ENCODE measurements at regions not wholly inside any gene's neighbourhood (a gene's known extent, or its start where the extent isn't known, plus 50 kb on each side); places are given as distances from the start of the nearest gene placed in this dataset.

DNA sequence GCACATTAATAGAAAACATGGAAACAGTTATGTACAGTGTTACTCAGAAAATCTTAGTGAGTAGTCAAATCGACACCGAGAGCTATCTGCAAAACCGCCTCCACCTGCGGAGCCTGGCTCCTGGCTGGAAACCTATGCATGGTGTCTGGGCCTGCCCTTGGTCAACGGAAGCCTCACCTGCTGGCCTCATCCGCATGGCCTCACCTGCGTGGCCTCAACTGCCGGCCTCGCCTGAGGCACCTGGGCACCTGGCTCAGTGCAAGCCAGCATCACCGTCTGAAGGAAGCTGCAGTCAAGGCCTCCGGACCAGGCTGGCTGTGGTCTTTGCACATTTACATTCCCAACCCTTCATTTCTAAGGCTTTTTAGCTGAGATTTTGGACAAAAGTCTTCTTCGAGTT is 352.1 kb downstream of the POM121L12 start:
- no peaks in the 10 kb centered on the region for H3K27me3 ChIP-seq (ENCODE audit: insufficient read depth, low read length)
- ChIA-PET POLR2A (ENCODE audit: partially characterized antibody) (no interaction called here), CTCF (ENCODE audit: partially characterized antibody) (no interaction called here)
- Mint-ChIP-seq H3K36me3 (no peaks in the 10 kb centered on the region), H3K9me3 (peaks cover 7 to 31% (median 16%) of the 10 kb centered on the region in 8 donors), H3K27me3 (no peaks in the 10 kb centered on the region), H3K27ac (no peak overlapping the region), H3K4me1 (no peaks in the 10 kb centered on the region), H3K4me3 (no peak overlapping the region)
- no peak overlapping the region for H3K27ac ChIP-seq (ENCODE audit: low read depth, low read length)
- H3K9me3 ChIP-seq (ENCODE audit: control insufficient read depth in 1 of 2, low read length in 2 of 2) = peaks cover 0 to 8% of the 10 kb centered on the region in 2 donors
- intact Hi-C loops (cut with micrococcal nuclease) = no loop called here
- H3K4me1 ChIP-seq (ENCODE audit: insufficient read depth, low read length) = no peaks in the 10 kb centered on the region
- DNase-seq = no peak
- H3K36me3 ChIP-seq (ENCODE audit: insufficient read depth, low read length) = no peaks in the 10 kb centered on the region
- H3K4me3 ChIP-seq (ENCODE audit: low read length in 2 of 2) = no peak overlapping the region

DNA sequence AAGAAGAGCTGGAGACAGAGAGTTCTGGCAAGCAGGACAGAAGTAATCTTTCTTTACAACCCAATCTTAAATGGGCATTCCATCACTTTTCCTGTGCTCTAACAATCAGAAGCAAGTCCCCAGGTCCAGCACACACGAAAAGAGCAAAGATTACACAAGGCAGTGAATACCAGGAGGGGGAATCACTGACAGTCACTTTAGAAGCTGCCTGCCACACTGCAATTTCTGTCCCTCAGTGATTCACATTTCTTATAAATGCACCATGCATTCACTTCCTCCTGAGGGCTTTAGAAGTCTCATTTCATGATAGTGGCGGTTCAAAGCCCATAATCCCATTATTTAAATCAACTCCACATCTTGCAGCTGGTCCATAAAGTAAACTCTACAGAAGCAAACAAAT is 362.5 kb downstream of the POM121L12 start:
- H3K4me1 Mint-ChIP-seq = no peaks in the 10 kb centered on the region
- ChIA-PET POLR2A (ENCODE audit: partially characterized antibody) (no interaction called here), CTCF (ENCODE audit: partially characterized antibody) (no interaction called here)
- Histone ChIP-seq H3K27me3 (ENCODE audit: insufficient read depth, low read length) (no peaks in the 10 kb centered on the region), H3K36me3 (ENCODE audit: insufficient read depth, low read length) (no peaks in the 10 kb centered on the region), H3K27ac (ENCODE audit: low read depth, low read length) (no peak overlapping the region), H3K4me3 (ENCODE audit: low read length in 2 of 2) (no peak overlapping the region), H3K4me1 (ENCODE audit: insufficient read depth, low read length) (no peaks in the 10 kb centered on the region), H3K9me3 (ENCODE audit: control insufficient read depth in 1 of 2, low read length in 2 of 2) (no peaks in the 10 kb centered on the region)
- H3K27ac Mint-ChIP-seq = no peak overlapping the region
- H3K27me3 Mint-ChIP-seq = no peaks in the 10 kb centered on the region
- DNase-seq = no peak
- intact Hi-C loops (cut with micrococcal nuclease) = no loop called here
- H3K36me3 Mint-ChIP-seq = no peaks in the 10 kb centered on the region
- H3K4me3 Mint-ChIP-seq = no peak overlapping the region
- H3K9me3 Mint-ChIP-seq = peaks cover 2 to 32% (median 13%) of the 10 kb centered on the region in 8 donors

DNA sequence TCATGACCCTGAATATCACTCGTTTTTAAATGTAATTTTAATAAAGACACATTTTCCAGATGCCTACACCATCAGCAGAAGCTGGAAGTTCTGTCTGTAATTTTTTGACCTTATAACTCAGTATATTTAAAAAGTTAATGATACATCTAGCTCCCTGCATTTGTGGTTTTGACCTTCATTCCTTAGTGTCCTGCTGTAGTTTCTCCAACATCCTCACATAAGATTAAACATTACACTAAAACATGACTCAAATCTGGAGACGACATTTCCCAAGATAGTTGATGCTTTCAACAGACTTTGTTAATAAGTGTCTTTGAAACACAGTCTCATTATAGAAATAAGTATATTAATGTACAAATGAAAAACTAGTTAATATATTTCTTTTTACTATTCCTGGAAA is 363.1 kb downstream of the POM121L12 start:
- no peak overlapping the region for H3K27ac ChIP-seq (ENCODE audit: low read depth, low read length)
- ChIA-PET CTCF (ENCODE audit: partially characterized antibody) (no interaction called here), POLR2A (ENCODE audit: partially characterized antibody) (no interaction called here)
- H3K4me1 Mint-ChIP-seq = no peaks in the 10 kb centered on the region
- DNase-seq = no peak
- H3K4me3 Mint-ChIP-seq = no peak overlapping the region
- H3K9me3 ChIP-seq (ENCODE audit: control insufficient read depth in 1 of 2, low read length in 2 of 2) = no peaks in the 10 kb centered on the region
- intact Hi-C loops (cut with micrococcal nuclease) = no loop called here
- no peak overlapping the region for H3K27ac Mint-ChIP-seq
- peaks cover 2 to 35% (median 13%) of the 10 kb centered on the region in 8 donors for H3K9me3 Mint-ChIP-seq
- H3K4me3 ChIP-seq (ENCODE audit: low read length in 2 of 2) = no peak overlapping the region
- H3K27me3 Mint-ChIP-seq = no peaks in the 10 kb centered on the region
- no peaks in the 10 kb centered on the region for H3K36me3 Mint-ChIP-seq
- no peaks in the 10 kb centered on the region for H3K36me3 ChIP-seq (ENCODE audit: insufficient read depth, low read length)
- H3K4me1 ChIP-seq (ENCODE audit: insufficient read depth, low read length) = no peaks in the 10 kb centered on the region
- H3K27me3 ChIP-seq (ENCODE audit: insufficient read depth, low read length) = no peaks in the 10 kb centered on the region

DNA sequence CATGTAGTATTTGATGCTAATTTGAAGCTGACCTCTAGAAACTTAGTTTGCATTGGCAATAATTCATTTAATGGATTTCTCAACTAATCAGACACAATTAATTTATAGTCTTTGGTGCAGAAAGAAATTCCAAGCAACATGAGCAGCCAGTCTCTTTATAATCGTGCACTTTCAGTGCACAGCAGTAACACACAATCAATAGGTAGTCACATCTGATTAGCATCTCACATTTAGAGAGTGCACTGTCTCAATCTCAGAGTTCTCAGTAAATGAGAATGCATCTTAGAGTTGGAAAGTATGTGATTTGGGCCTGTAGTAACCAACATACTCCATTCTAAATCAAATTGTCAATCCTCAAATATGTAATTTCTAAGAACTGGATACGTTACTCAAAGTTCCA is 377.6 kb downstream of the POM121L12 start:
- Histone ChIP-seq H3K36me3 (ENCODE audit: insufficient read depth, low read length) (no peaks in the 10 kb centered on the region), H3K4me1 (ENCODE audit: insufficient read depth, low read length) (no peaks in the 10 kb centered on the region), H3K27me3 (ENCODE audit: insufficient read depth, low read length) (no peaks in the 10 kb centered on the region), H3K9me3 (ENCODE audit: control insufficient read depth in 1 of 2, low read length in 2 of 2) (no peaks in the 10 kb centered on the region), H3K4me3 (ENCODE audit: low read length in 2 of 2) (no peak overlapping the region), H3K27ac (ENCODE audit: low read depth, low read length) (no peak overlapping the region)
- H3K9me3 Mint-ChIP-seq = peaks cover 11 to 48% (median 33%) of the 10 kb centered on the region in 8 donors
- ChIA-PET POLR2A (ENCODE audit: partially characterized antibody) (no interaction called here), CTCF (ENCODE audit: partially characterized antibody) (no interaction called here)
- H3K27ac Mint-ChIP-seq = no peak overlapping the region
- no peaks in the 10 kb centered on the region for H3K4me1 Mint-ChIP-seq
- DNase-seq = no peak
- no peaks in the 10 kb centered on the region for H3K27me3 Mint-ChIP-seq
- H3K4me3 Mint-ChIP-seq = no peak overlapping the region
- H3K36me3 Mint-ChIP-seq = no peaks in the 10 kb centered on the region
- intact Hi-C loops (cut with micrococcal nuclease) = no loop called here

DNA sequence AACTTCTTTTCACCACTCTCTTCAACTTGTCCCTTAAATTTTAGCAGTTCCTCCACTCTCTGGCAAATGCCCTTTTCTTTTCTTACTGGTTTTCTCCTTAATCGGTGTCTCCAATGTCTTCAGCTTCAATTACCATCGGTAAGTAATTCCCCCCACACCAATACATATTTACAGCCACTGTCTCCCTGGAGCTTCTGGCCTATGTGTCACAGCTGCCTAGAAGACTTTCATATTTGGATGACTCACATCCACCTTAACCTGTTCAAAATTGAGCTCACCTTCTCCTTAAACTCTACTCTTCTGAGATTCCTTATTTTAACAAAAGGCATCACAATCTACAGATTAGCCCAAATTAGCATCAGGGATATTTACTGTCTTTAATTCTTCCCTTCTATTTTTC is 380.4 kb downstream of the POM121L12 start:
- Histone ChIP-seq H3K27ac (ENCODE audit: low read depth, low read length) (no peak overlapping the region), H3K4me1 (ENCODE audit: insufficient read depth, low read length) (no peaks in the 10 kb centered on the region), H3K36me3 (ENCODE audit: insufficient read depth, low read length) (no peaks in the 10 kb centered on the region), H3K4me3 (ENCODE audit: low read length in 2 of 2) (no peak overlapping the region), H3K27me3 (ENCODE audit: insufficient read depth, low read length) (no peaks in the 10 kb centered on the region), H3K9me3 (ENCODE audit: control insufficient read depth in 1 of 2, low read length in 2 of 2) (no peaks in the 10 kb centered on the region)
- no peaks in the 10 kb centered on the region for H3K27me3 Mint-ChIP-seq
- ChIA-PET POLR2A (ENCODE audit: partially characterized antibody) (no interaction called here), CTCF (ENCODE audit: partially characterized antibody) (no interaction called here)
- H3K9me3 Mint-ChIP-seq = peaks cover 11 to 67% (median 38%) of the 10 kb centered on the region in 8 donors
- intact Hi-C loops (cut with micrococcal nuclease) = no loop called here
- DNase-seq = no peak
- no peak overlapping the region for H3K4me3 Mint-ChIP-seq
- no peaks in the 10 kb centered on the region for H3K4me1 Mint-ChIP-seq
- no peak overlapping the region for H3K27ac Mint-ChIP-seq
- no peaks in the 10 kb centered on the region for H3K36me3 Mint-ChIP-seq

DNA sequence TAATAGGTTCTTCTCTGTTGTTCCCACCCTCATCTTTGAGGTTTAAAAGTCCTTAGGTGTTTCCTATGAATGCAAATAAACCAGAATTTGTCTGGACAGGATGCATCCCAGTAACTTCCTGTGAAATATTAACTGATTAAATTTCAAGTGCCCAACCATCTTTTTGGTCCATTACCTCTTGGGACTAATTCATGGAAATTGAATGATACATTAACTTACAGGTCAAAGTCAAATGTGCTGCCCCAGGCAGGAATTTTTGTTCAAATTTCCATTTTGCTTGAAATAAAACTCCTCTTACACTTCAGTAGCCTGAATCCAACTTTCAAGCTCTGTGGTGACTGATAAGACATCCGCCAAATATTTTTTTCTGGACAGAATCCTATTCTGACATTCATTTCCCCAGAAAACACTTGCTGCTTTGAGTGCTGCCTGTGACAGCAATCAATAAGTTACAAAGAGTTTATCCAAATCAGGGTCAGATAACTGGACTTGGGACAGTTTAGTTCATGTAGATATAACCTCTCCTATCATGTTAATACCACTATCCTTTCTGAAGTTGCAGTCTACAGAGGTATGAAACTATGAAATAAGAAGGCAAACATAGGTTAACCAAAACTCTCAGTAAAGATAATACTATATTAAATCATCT is 383.5 kb downstream of the POM121L12 start:
- DNase-seq = no peak
- Mint-ChIP-seq H3K4me3 (no peak overlapping the region), H3K27me3 (no peaks in the 10 kb centered on the region), H3K27ac (no peak overlapping the region), H3K9me3 (peaks cover 4 to 63% (median 32%) of the 10 kb centered on the region in 8 donors), H3K36me3 (no peaks in the 10 kb centered on the region), H3K4me1 (no peaks in the 10 kb centered on the region)
- Histone ChIP-seq H3K4me3 (ENCODE audit: low read length in 2 of 2) (no peak overlapping the region), H3K36me3 (ENCODE audit: insufficient read depth, low read length) (no peaks in the 10 kb centered on the region), H3K9me3 (ENCODE audit: control insufficient read depth in 1 of 2, low read length in 2 of 2) (no peaks in the 10 kb centered on the region), H3K27me3 (ENCODE audit: insufficient read depth, low read length) (no peaks in the 10 kb centered on the region), H3K4me1 (ENCODE audit: insufficient read depth, low read length) (no peaks in the 10 kb centered on the region), H3K27ac (ENCODE audit: low read depth, low read length) (no peak overlapping the region)
- POLR2A ChIA-PET (ENCODE audit: partially characterized antibody) = no interaction called here
- CTCF ChIA-PET (ENCODE audit: partially characterized antibody) = no interaction called here
- intact Hi-C loops (cut with micrococcal nuclease) = no loop called here

DNA sequence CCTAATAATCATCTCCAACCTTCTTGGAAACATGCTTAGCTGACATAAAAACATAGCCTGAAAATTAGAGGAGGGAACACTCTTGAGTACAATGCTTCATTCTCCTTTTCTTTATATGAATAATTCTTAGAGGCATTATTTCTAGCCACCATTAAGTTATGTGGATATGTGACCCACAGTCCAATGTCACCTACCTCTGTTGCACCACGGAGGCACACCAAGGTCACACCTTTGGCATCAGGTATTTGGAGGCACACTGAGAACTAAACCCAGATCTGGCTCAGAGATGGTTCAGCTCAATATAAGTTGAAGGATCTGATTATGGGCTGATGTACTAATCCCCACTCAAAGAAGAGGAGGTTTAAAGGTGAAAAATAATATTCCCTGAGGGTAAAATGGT is 385.1 kb downstream of the POM121L12 start:
- DNase-seq = no peak
- no peaks in the 10 kb centered on the region for H3K9me3 ChIP-seq (ENCODE audit: control insufficient read depth in 1 of 2, low read length in 2 of 2)
- H3K27me3 ChIP-seq (ENCODE audit: insufficient read depth, low read length) = no peaks in the 10 kb centered on the region
- CTCF ChIA-PET (ENCODE audit: partially characterized antibody) = no interaction called here
- no peaks in the 10 kb centered on the region for H3K4me1 ChIP-seq (ENCODE audit: insufficient read depth, low read length)
- Mint-ChIP-seq H3K36me3 (no peaks in the 10 kb centered on the region), H3K4me1 (no peaks in the 10 kb centered on the region), H3K4me3 (no peak overlapping the region), H3K27ac (no peak overlapping the region), H3K27me3 (no peaks in the 10 kb centered on the region), H3K9me3 (peaks cover 0 to 62% (median 25%) of the 10 kb centered on the region in 8 donors)
- intact Hi-C loops (cut with micrococcal nuclease) = no loop called here
- H3K4me3 ChIP-seq (ENCODE audit: low read length in 2 of 2) = no peak overlapping the region
- H3K36me3 ChIP-seq (ENCODE audit: insufficient read depth, low read length) = no peaks in the 10 kb centered on the region
- POLR2A ChIA-PET (ENCODE audit: partially characterized antibody) = no interaction called here
- H3K27ac ChIP-seq (ENCODE audit: low read depth, low read length) = no peak overlapping the region

DNA sequence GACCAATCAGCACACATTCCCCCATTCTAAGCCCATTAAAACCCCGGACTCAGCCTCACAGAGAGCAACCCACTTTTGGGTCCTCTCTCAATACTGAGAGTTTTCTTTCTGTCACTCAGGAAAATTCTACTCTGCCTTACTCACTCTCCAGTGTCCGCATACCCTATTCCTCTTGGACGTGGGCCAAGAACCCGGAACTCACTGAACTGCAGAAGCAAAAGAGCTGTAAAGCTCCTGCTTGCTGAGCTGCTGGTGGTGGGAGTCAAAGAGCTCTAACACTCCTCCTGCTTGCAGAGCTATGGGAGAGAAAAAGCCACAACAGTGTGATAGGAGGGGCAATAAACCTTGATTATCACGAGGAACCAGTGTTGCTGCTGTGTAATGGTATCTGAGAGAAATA is 386.9 kb downstream of the POM121L12 start:
- POLR2A ChIA-PET (ENCODE audit: partially characterized antibody) = no interaction called here
- Histone ChIP-seq H3K4me3 (ENCODE audit: low read length in 2 of 2) (no peak overlapping the region), H3K27ac (ENCODE audit: low read depth, low read length) (no peak overlapping the region), H3K9me3 (ENCODE audit: control insufficient read depth in 1 of 2, low read length in 2 of 2) (no peaks in the 10 kb centered on the region), H3K27me3 (ENCODE audit: insufficient read depth, low read length) (no peaks in the 10 kb centered on the region), H3K36me3 (ENCODE audit: insufficient read depth, low read length) (no peaks in the 10 kb centered on the region), H3K4me1 (ENCODE audit: insufficient read depth, low read length) (no peaks in the 10 kb centered on the region)
- H3K9me3 Mint-ChIP-seq = peaks cover 0 to 56% (median 20%) of the 10 kb centered on the region in 8 donors
- CTCF ChIA-PET (ENCODE audit: partially characterized antibody) = no interaction called here
- no peak overlapping the region for H3K27ac Mint-ChIP-seq
- no peaks in the 10 kb centered on the region for H3K27me3 Mint-ChIP-seq
- H3K36me3 Mint-ChIP-seq = no peaks in the 10 kb centered on the region
- no peak overlapping the region for H3K4me3 Mint-ChIP-seq
- DNase-seq = no peak
- H3K4me1 Mint-ChIP-seq = no peaks in the 10 kb centered on the region
- intact Hi-C loops (cut with micrococcal nuclease) = no loop called here

Data from CD4-positive, alpha-beta memory T cell (primary cell).